ENCODE measurements at regions not wholly inside any gene's neighbourhood (a gene's known extent, or its start where the extent isn't known, plus 50 kb on each side); places are given as distances from the start of the nearest gene placed in this dataset.

DNA sequence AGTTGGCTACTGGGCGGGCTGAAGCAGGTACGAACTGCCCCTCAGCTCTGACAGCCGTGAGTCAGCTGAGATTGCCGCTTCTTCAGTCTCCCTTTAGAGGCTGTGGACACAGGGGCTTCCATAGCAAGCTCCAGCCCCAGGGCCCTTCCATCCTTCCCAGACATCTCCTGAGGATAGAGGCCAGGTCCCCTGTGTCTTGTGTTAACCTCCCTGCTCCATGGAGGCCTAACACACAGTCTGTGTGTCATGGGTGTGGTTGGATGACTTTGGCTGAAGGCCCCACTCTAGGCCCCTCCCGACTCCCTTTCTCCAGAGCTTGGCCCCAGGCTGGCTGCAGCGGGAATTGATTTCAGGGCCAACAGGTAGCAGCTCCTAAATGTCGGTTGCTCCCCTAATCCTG lies 116.1 kb upstream of the TLE3 start:
- intact Hi-C loops (cut with micrococcal nuclease; ENCODE audit: unreplicated experiment) = no loop called here
- Histone ChIP-seq H3K4me2 (ENCODE audit: control insufficient read depth, insufficient read depth) (no peak overlapping the region), H4K20me1 (ENCODE audit: control insufficient read depth, insufficient read depth) (no peaks in the 10 kb centered on the region), H3K79me2 (ENCODE audit: control insufficient read depth, insufficient read depth, low read length) (no peaks in the 10 kb centered on the region), H2AFZ (ENCODE audit: control insufficient read depth, low read depth, low read length) (no peak overlapping the region), H3K4me1 (ENCODE audit: control insufficient read depth, insufficient read depth, low read length) (peaks cover 5% of the 10 kb centered on the region; the same call in 1 of the 2 replicates), H3K36me3 (ENCODE audit: control insufficient read depth in 2 of 2, insufficient read depth in 2 of 2, low read length in 1 of 2) (no peaks in the 10 kb centered on the region), H3K9ac (ENCODE audit: control insufficient read depth, insufficient read depth, low read length) (no peak overlapping the region), H3K4me3 (no peak overlapping the region), H3K27me3 (replicated peaks in 1 of 2; ENCODE audit: control insufficient read depth in 2 of 2, insufficient read depth in 2 of 2, low read length in 1 of 2) (no peaks in the 10 kb centered on the region; a peak in 1 of 4 replicates), H3K27ac (ENCODE audit: control insufficient read depth, insufficient read depth) (no peak overlapping the region), H3K9me3 (replicated peaks; ENCODE audit: control insufficient read depth, insufficient read depth, low read length) (no peaks in the 10 kb centered on the region)
- no peak for DNase-seq (ENCODE audit: low read depth, low spot score)
- no peak for TF ChIP-seq POLR2AphosphoS5 (IDR thresholded peaks at IDR 0.05; ENCODE audit: low read length)
- no peak for TF ChIP-seq EED (IDR thresholded peaks at IDR 0.05; ENCODE audit: low read depth)
- TF ChIP-seq, protein P1, sequence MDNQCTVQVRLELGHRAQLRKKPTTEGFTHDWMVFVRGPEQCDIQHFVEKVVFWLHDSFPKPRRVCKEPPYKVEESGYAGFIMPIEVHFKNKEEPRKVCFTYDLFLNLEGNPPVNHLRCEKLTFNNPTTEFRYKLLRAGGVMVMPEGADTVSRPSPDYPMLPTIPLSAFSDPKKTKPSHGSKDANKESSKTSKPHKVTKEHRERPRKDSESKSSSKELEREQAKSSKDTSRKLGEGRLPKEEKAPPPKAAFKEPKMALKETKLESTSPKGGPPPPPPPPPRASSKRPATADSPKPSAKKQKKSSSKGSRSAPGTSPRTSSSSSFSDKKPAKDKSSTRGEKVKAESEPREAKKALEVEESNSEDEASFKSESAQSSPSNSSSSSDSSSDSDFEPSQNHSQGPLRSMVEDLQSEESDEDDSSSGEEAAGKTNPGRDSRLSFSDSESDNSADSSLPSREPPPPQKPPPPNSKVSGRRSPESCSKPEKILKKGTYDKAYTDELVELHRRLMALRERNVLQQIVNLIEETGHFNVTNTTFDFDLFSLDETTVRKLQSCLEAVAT (IDR thresholded peaks at IDR 0.05) = no peak
- ATAC-seq = no peak
- ChIA-PET CTCF (no interaction called here), RAD21 (ENCODE audit: unreplicated experiment) (interaction anchor here (0.6 kb wide), 1 partner anchor 44 kb away, joined by 3 read pairs; no protein-coding TSS in a partner anchor), SMC1A (ENCODE audit: uncharacterized antibody, unreplicated experiment) (interaction anchor here (1.2 kb wide), 1 partner anchor 54 kb away, joined by 4 read pairs; no protein-coding TSS in a partner anchor), POLR2A (no interaction called here)
- no TSS peak for BruUV-seq (replicated peaks)
- in situ Hi-C loops (cut with MboI) = no loop called here
- no peak for FAIRE-seq
- 69% methylated on average over 7 of the region's 7 CpGs for WGBS (ENCODE audit: insufficient coverage, insufficient replicate concordance, low lambda C conversion rate, missing lambda C conversion rate)

DNA sequence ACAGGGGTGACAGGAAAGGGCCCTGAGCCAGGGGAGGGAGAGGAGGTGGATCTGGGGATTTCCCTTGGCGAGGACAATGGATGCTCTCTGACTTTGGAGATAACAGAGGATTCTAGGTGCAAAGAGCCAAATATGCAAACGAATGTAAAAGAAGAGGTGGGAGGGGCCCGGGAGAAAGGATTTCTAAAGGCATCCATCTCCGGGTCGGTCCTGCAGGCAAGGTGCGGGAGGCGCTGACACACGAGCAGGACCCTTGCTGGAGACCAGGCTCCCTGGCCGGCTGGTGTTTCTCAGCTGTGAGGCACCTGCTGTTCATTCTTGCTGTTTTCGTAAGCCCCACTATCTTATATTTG lies 115.2 kb upstream of the TLE3 start:
- no peaks in the 10 kb centered on the region for H3K36me3 ChIP-seq (ENCODE audit: control insufficient read depth in 2 of 2, insufficient read depth in 2 of 2, low read length in 1 of 2)
- no peaks in the 10 kb centered on the region for H4K20me1 ChIP-seq (ENCODE audit: control insufficient read depth, insufficient read depth)
- no TSS peak for BruUV-seq (replicated peaks)
- FAIRE-seq (no peak), ATAC-seq (no peak), DNase-seq (ENCODE audit: low read depth, low spot score) (no peak)
- H2AFZ ChIP-seq (ENCODE audit: control insufficient read depth, low read depth, low read length) = no peak overlapping the region
- ChIA-PET CTCF (no interaction called here), RAD21 (ENCODE audit: unreplicated experiment) (no interaction called here), SMC1A (ENCODE audit: uncharacterized antibody, unreplicated experiment) (no interaction called here), POLR2A (no interaction called here)
- in situ Hi-C loops (cut with MboI) = no loop called here
- no peaks in the 10 kb centered on the region; a peak in 1 of 4 replicates for H3K27me3 ChIP-seq (replicated peaks in 1 of 2; ENCODE audit: control insufficient read depth in 2 of 2, insufficient read depth in 2 of 2, low read length in 1 of 2)
- H3K27ac ChIP-seq (ENCODE audit: control insufficient read depth, insufficient read depth) = no peak overlapping the region
- no peak overlapping the region for H3K4me2 ChIP-seq (ENCODE audit: control insufficient read depth, insufficient read depth)
- WGBS (ENCODE audit: insufficient coverage, insufficient replicate concordance, low lambda C conversion rate, missing lambda C conversion rate) = 67% methylated on average over 10 of the region's 10 CpGs
- intact Hi-C loops (cut with micrococcal nuclease; ENCODE audit: unreplicated experiment) = no loop called here
- H3K4me1 ChIP-seq (ENCODE audit: control insufficient read depth, insufficient read depth, low read length) = peaks cover 5% of the 10 kb centered on the region; the same call in 1 of the 2 replicates
- no peaks in the 10 kb centered on the region for H3K9me3 ChIP-seq (replicated peaks; ENCODE audit: control insufficient read depth, insufficient read depth, low read length)
- no peak overlapping the region for H3K9ac ChIP-seq (ENCODE audit: control insufficient read depth, insufficient read depth, low read length)
- no peaks in the 10 kb centered on the region for H3K79me2 ChIP-seq (ENCODE audit: control insufficient read depth, insufficient read depth, low read length)
- H3K4me3 ChIP-seq = no peak overlapping the region
- TF ChIP-seq, protein P2, sequence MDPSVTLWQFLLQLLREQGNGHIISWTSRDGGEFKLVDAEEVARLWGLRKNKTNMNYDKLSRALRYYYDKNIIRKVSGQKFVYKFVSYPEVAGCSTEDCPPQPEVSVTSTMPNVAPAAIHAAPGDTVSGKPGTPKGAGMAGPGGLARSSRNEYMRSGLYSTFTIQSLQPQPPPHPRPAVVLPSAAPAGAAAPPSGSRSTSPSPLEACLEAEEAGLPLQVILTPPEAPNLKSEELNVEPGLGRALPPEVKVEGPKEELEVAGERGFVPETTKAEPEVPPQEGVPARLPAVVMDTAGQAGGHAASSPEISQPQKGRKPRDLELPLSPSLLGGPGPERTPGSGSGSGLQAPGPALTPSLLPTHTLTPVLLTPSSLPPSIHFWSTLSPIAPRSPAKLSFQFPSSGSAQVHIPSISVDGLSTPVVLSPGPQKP (IDR thresholded peaks at IDR 0.05; ENCODE audit: low read depth, low read length) = no peak
- TF ChIP-seq, protein P3, sequence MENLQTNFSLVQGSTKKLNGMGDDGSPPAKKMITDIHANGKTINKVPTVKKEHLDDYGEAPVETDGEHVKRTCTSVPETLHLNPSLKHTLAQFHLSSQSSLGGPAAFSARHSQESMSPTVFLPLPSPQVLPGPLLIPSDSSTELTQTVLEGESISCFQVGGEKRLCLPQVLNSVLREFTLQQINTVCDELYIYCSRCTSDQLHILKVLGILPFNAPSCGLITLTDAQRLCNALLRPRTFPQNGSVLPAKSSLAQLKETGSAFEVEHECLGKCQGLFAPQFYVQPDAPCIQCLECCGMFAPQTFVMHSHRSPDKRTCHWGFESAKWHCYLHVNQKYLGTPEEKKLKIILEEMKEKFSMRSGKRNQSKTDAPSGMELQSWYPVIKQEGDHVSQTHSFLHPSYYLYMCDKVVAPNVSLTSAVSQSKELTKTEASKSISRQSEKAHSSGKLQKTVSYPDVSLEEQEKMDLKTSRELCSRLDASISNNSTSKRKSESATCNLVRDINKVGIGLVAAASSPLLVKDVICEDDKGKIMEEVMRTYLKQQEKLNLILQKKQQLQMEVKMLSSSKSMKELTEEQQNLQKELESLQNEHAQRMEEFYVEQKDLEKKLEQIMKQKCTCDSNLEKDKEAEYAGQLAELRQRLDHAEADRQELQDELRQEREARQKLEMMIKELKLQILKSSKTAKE (IDR thresholded peaks at IDR 0.05; ENCODE audit: low read depth, poor library complexity, severe bottlenecking) = no peak
- TF ChIP-seq, protein P4, sequence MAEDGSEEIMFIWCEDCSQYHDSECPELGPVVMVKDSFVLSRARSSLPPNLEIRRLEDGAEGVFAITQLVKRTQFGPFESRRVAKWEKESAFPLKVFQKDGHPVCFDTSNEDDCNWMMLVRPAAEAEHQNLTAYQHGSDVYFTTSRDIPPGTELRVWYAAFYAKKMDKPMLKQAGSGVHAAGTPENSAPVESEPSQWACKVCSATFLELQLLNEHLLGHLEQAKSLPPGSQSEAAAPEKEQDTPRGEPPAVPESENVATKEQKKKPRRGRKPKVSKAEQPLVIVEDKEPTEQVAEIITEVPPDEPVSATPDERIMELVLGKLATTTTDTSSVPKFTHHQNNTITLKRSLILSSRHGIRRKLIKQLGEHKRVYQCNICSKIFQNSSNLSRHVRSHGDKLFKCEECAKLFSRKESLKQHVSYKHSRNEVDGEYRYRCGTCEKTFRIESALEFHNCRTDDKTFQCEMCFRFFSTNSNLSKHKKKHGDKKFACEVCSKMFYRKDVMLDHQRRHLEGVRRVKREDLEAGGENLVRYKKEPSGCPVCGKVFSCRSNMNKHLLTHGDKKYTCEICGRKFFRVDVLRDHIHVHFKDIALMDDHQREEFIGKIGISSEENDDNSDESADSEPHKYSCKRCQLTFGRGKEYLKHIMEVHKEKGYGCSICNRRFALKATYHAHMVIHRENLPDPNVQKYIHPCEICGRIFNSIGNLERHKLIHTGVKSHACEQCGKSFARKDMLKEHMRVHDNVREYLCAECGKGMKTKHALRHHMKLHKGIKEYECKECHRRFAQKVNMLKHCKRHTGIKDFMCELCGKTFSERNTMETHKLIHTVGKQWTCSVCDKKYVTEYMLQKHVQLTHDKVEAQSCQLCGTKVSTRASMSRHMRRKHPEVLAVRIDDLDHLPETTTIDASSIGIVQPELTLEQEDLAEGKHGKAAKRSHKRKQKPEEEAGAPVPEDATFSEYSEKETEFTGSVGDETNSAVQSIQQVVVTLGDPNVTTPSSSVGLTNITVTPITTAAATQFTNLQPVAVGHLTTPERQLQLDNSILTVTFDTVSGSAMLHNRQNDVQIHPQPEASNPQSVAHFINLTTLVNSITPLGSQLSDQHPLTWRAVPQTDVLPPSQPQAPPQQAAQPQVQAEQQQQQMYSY (CRISPR knock-in tag; IDR thresholded peaks at IDR 0.05) = no peak
- no peak for TF ChIP-seq RAD21 (IDR thresholded peaks at IDR 0.05; ENCODE audit: insufficient read depth, low read depth, low read length)
